Ovary (tissue), 7 donors: ENCODE measurements at regions not wholly inside any gene's neighbourhood (a gene's known extent, or its start where the extent isn't known, plus 50 kb on each side); places are given as distances from the start of the nearest gene placed in this dataset.

ENCODE experiments used
- DNase-seq, 5 donors: peaks; one replicate each; pipeline ENCODE4 v3.0.0-alpha.2; 2019 to 2020
- H3K27ac ChIP-seq, 2 donors: fragments of 200-600 bp; one replicate each; pipeline versions ENCODE4 v1.5.1 to v1.8.0; 2019 to 2022
- H3K27me3 ChIP-seq: fragments of 200-600 bp; one replicate; pipeline ENCODE4 v1.8.0; 2022
- H3K36me3 ChIP-seq: fragments of 200-600 bp; sonication (generic); one replicate; pipeline ENCODE4 v1.5.1; 2019
- H3K4me1 ChIP-seq: one replicate; pipeline ENCODE4 v1.8.1; 2013; ENCODE audit warnings: mild to moderate bottlenecking, moderate library complexity; ENCODE audit not compliant: insufficient read depth
- H3K4me3 ChIP-seq: fragments of 200-600 bp; sonication (generic); one replicate; pipeline ENCODE4 v1.5.1; 2017
- H3K9me3 ChIP-seq, 2 donors: fragments of 200-600 bp in 1 of 2; sonication (generic) in 1 of 2; one replicate each; pipeline versions ENCODE4 v1.5.1 to v1.8.1; 2013 to 2019; ENCODE audit warnings: mild to moderate bottlenecking in 1 of 2, moderate library complexity in 1 of 2
- CTCF ChIP-seq, 3 donors: fragments of 450-650 bp in 2 of 3; fragments of 200-600 bp in 1 of 3; IDR thresholded peaks; one replicate each; pipeline versions ENCODE4 v1.5.1 to v1.8.0; 2016 to 2022; ENCODE audit warnings: antibody characterized with exemption in 3 of 3, mild to moderate bottlenecking in 1 of 3
- EP300 ChIP-seq: sonication (generic); formaldehyde crosslinking; IDR thresholded peaks from one replicate; pipeline ENCODE4 v1.6.1; 2017; ENCODE audit warnings: antibody characterized with exemption
- POLR2A ChIP-seq: fragments of 450-650 bp; IDR thresholded peaks from one replicate; pipeline ENCODE4 v1.6.1; 2017; ENCODE audit warnings: antibody characterized with exemption, mild to moderate bottlenecking, moderate library complexity
- WGBS, 3 donors: extraction: QIAGEN DNeasy Blood & Tissue Kit in 1 of 3; methylation state at CpG; one replicate each; pipeline versions ENCODE4 v1.1.5 to v1.1.7; 2013 to 2017; 5-methylcytosine and 5-hydroxymethylcytosine counted together
- intact Hi-C, 4 donors: fragments of 100-400 bp; cut with DNase I; formaldehyde crosslinking; loops; one replicate each; pipeline versions ENCODE4 v1.11.0 to v1.15.1; 2022 to 2023
- donor health status: DM: no; HTN: no; CAD: no; lungs with moderate emphysema.
- donor health status: DM: no; HTN: no; CAD: no.
- donor health status: Bipolar disorder and iron deficiency.
- donor health status: DM: no; HTN: no; CAD: no.
- donor health status: DM: yes; HTN: yes; CAD: no.

- WGBS, 3 donors, result 89 to 93% (median 90%) methylated on average over 11 of the region's 11 CpGs
- no peak for TF ChIP-seq EP300
- TF ChIP-seq POLR2A, result no peak
- no peak for TF ChIP-seq CTCF (IDR thresholded peaks at IDR 0.05)
- H3K4me1 ChIP-seq, result no peaks in the 10 kb centered on the region
- H3K9me3 ChIP-seq, result no peaks in the 10 kb centered on the region
- H3K36me3 ChIP-seq, result no peaks in the 10 kb centered on the region
- H3K27ac ChIP-seq, result no peak overlapping the region
- DNase-seq, result no peak
- intact Hi-C loops, result no loop called here
- H3K27me3 ChIP-seq, result no peaks in the 10 kb centered on the region
- no peak overlapping the region for H3K4me3 ChIP-seq
These were observed 67.2 kb upstream of the TRIO start for GRCh38 chr5:14075937-14076336.

GRCh38 chr5:14071433-14071832, 71.7 kb upstream of the TRIO start:
- H3K4me1 ChIP-seq, result no peaks in the 10 kb centered on the region
- WGBS, 3 donors, result 70 to 74% (median 71%) methylated on average over 5 of the region's 5 CpGs
- no peaks in the 10 kb centered on the region for H3K36me3 ChIP-seq
- intact Hi-C loops, result no loop called here
- no peak for TF ChIP-seq CTCF (IDR thresholded peaks at IDR 0.05)
- no peak for TF ChIP-seq POLR2A
- no peak for TF ChIP-seq EP300
- no peak for DNase-seq
- H3K9me3 ChIP-seq, result no peaks in the 10 kb centered on the region
- no peaks in the 10 kb centered on the region for H3K27me3 ChIP-seq
- no peak overlapping the region for H3K27ac ChIP-seq
- H3K4me3 ChIP-seq, result no peak overlapping the region

- no peaks in the 10 kb centered on the region for H3K9me3 ChIP-seq
- intact Hi-C loops, result no loop called here
- no peak for TF ChIP-seq CTCF (IDR thresholded peaks at IDR 0.05)
- no peak for TF ChIP-seq POLR2A
- no peak for TF ChIP-seq EP300
- DNase-seq, result no peak
- no peak overlapping the region for H3K27ac ChIP-seq
- no peaks in the 10 kb centered on the region for H3K36me3 ChIP-seq
- no peak overlapping the region for H3K4me3 ChIP-seq
- no peaks in the 10 kb centered on the region for H3K27me3 ChIP-seq
- 56 to 71% (median 62%) methylated on average over 7 of the region's 7 CpGs for WGBS, 3 donors
- H3K4me1 ChIP-seq, result no peaks in the 10 kb centered on the region
These were observed 74.1 kb upstream of the TRIO start for GRCh38 chr5:14069021-14069420.

- no peaks in the 10 kb centered on the region for H3K9me3 ChIP-seq
- intact Hi-C loops, result no loop called here
- no peaks in the 10 kb centered on the region for H3K27me3 ChIP-seq
- no peak for DNase-seq
- WGBS, 3 donors, result 82 to 89% (median 83%) methylated on average over 4 of the region's 4 CpGs
- no peaks in the 10 kb centered on the region for H3K4me1 ChIP-seq
- no peak overlapping the region for H3K27ac ChIP-seq
- TF ChIP-seq POLR2A, result no peak
- no peak for TF ChIP-seq EP300
- no peak for TF ChIP-seq CTCF (IDR thresholded peaks at IDR 0.05)
- no peak overlapping the region for H3K4me3 ChIP-seq
- H3K36me3 ChIP-seq, result no peaks in the 10 kb centered on the region
These were observed 75.0 kb upstream of the TRIO start for GRCh38 chr5:14068136-14068535.

- no peaks in the 10 kb centered on the region for H3K4me1 ChIP-seq
- H3K36me3 ChIP-seq, result no peaks in the 10 kb centered on the region
- no peaks in the 10 kb centered on the region for H3K9me3 ChIP-seq
- TF ChIP-seq CTCF (IDR thresholded peaks at IDR 0.05), result no peak
- DNase-seq, result no peak
- H3K27ac ChIP-seq, result no peak overlapping the region
- H3K4me3 ChIP-seq, result no peak overlapping the region
- H3K27me3 ChIP-seq, result no peaks in the 10 kb centered on the region
- intact Hi-C loops, result no loop called here
These were observed 76.8 kb upstream of the TRIO start for GRCh38 chr5:14066326-14066725.
